ENCODE measurements at regions not wholly inside any gene's neighbourhood (a gene's known extent, or its start where the extent isn't known, plus 50 kb on each side); places are given as distances from the start of the nearest gene placed in this dataset.

- no peak for DNase-seq
Observed at GRCh38 chr4:54915276-54915675, 210.1 kb downstream of the KDR start.

- DNase-seq = no peak
Observed at GRCh38 chr4:54914781-54915180, 210.6 kb downstream of the KDR start.

- DNase-seq = no peak
Observed at GRCh38 chr4:54913751-54914526, 211.5 kb downstream of the KDR start.

GRCh38 chr4:54912155-54912554, 213.2 kb downstream of the KDR start:
- DNase-seq = no peak

- DNase-seq = no peak
Observed at GRCh38 chr4:54909961-54910360, 215.4 kb downstream of the KDR start.

GRCh38 chr4:54908763-54909162, 216.6 kb downstream of the KDR start:
- DNase-seq = no peak

GRCh38 chr4:54904953-54905352, 220.4 kb downstream of the KDR start:
- no peak for DNase-seq

- no peak for DNase-seq
Observed at GRCh38 chr4:54902976-54903375, 222.4 kb downstream of the KDR start.

- no peak for DNase-seq
Observed at GRCh38 chr4:54902271-54902670, 223.1 kb downstream of the KDR start.

GRCh38 chr4:54901202-54901601, 224.2 kb downstream of the KDR start:
- DNase-seq = no peak

GRCh38 chr4:54898656-54899340, 226.6 kb downstream of the KDR start:
- DNase-seq = no peak

GRCh38 chr4:54898056-54898562, 227.3 kb downstream of the KDR start:
- no peak for DNase-seq

GRCh38 chr4:54897590-54897989, 227.8 kb downstream of the KDR start:
- DNase-seq = no peak

GRCh38 chr4:54882616-54883015, 224.9 kb downstream of the KIT start:
- DNase-seq = no peak

- DNase-seq = no peak
Observed at GRCh38 chr4:54879576-54879975, 221.8 kb downstream of the KIT start.

- no peak for DNase-seq
Observed at GRCh38 chr4:54877006-54877405, 219.2 kb downstream of the KIT start.

GRCh38 chr4:54872261-54872660, 214.5 kb downstream of the KIT start:
- no peak for DNase-seq

- no peak for DNase-seq
Observed at GRCh38 chr4:54863571-54864255, 206.0 kb downstream of the KIT start.

- DNase-seq = no peak
Observed at GRCh38 chr4:54861201-54861600, 203.4 kb downstream of the KIT start.

- DNase-seq = no peak
Observed at GRCh38 chr4:54855191-54855854, 197.6 kb downstream of the KIT start.

GRCh38 chr4:54852602-54853001, 194.8 kb downstream of the KIT start:
- no peak for DNase-seq

- DNase-seq = no peak
Observed at GRCh38 chr4:54852054-54852453, 194.3 kb downstream of the KIT start.
